ENCODE measurements at regions not wholly inside any gene's neighbourhood (a gene's known extent, or its start where the extent isn't known, plus 50 kb on each side); places are given as distances from the start of the nearest gene placed in this dataset.

DNA sequence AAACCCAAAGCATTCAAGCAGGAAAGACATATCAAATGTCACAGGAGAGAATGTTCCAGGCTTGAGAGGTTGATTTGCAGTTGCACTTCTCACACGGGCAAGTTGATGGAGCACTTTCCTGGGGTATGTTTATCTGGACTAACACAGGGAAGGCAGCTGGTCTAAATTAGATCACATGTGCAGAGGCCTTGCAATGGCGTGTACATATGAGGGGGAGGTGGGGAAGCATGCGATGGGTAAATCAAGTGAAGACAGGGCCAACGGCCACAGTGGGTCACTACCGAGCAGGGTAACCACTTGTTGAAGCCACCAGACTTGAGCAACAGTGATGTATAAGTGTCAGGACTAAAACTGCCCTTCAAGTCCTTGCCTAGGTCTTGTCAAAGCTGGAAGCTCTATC lies 156.6 kb upstream of the MAF start:
- Mint-ChIP-seq H3K27ac (no peak overlapping the region), H3K4me3 (no peak overlapping the region), H3K27me3 (no peaks in the 10 kb centered on the region), H3K9me3 (no peaks in the 10 kb centered on the region), H3K4me1 (no peaks in the 10 kb centered on the region), H3K36me3 (ENCODE audit: low read depth) (no peaks in the 10 kb centered on the region)
- TF ChIP-seq, protein P1, sequence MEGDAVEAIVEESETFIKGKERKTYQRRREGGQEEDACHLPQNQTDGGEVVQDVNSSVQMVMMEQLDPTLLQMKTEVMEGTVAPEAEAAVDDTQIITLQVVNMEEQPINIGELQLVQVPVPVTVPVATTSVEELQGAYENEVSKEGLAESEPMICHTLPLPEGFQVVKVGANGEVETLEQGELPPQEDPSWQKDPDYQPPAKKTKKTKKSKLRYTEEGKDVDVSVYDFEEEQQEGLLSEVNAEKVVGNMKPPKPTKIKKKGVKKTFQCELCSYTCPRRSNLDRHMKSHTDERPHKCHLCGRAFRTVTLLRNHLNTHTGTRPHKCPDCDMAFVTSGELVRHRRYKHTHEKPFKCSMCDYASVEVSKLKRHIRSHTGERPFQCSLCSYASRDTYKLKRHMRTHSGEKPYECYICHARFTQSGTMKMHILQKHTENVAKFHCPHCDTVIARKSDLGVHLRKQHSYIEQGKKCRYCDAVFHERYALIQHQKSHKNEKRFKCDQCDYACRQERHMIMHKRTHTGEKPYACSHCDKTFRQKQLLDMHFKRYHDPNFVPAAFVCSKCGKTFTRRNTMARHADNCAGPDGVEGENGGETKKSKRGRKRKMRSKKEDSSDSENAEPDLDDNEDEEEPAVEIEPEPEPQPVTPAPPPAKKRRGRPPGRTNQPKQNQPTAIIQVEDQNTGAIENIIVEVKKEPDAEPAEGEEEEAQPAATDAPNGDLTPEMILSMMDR (IDR thresholded peaks at IDR 0.05): no peak
- DNase-seq (no peak), ATAC-seq (ENCODE audit: low read depth) (no peak)
- ChIA-PET CTCF (no interaction called here), POLR2A (no interaction called here)
- intact Hi-C loops (cut with micrococcal nuclease): no loop called here

DNA sequence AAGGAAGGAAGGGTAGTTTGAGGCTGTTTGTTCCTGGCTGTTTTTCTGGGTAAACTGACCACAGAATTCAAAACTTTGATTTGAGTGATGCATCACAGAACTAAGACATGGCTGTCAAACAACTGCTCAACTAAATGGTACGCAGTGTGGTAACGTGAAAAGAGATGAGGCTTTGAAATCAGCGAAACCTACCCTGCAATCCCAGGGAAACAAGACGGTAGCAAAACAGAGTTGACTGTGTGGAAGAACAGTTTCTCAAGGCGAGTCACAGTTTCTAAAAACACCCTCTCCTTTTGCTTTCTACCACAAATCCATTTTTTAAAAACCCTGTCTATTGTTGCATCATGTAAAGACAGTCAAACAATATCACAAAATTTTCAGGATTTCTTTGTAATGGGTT lies 156.0 kb upstream of the MAF start:
- TF ChIP-seq, protein P1 (IDR thresholded peaks at IDR 0.05): no peak
- POLR2A ChIA-PET: no interaction called here
- ATAC-seq (ENCODE audit: low read depth) (no peak), DNase-seq (no peak)
- H3K36me3 Mint-ChIP-seq (ENCODE audit: low read depth): no peaks in the 10 kb centered on the region
- H3K4me1 Mint-ChIP-seq: no peaks in the 10 kb centered on the region
- CTCF ChIA-PET: no interaction called here
- intact Hi-C loops (cut with micrococcal nuclease): no loop called here
- H3K27ac Mint-ChIP-seq: no peak overlapping the region
- no peak overlapping the region for H3K4me3 Mint-ChIP-seq
- H3K27me3 Mint-ChIP-seq: peaks cover 4% of the 10 kb centered on the region
- no peaks in the 10 kb centered on the region for H3K9me3 Mint-ChIP-seq

DNA sequence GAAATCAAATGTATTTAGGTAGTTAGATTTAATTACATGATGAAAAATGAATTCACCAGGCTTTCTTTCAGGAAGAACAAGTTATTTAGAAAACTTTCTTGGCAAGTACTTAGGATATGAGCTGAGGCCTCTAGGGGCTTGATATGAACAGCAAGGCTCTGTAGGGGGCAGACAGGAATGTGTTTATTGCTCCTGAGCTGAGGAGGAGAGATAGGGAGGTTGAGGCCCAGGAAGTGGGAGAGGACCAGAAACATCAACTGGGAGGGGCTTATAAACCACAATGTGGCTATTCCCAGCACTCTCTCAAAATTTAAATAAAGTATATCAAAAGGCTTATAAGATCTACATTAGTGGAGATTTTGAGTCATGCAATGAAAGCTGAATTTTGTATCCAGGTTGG lies 154.0 kb upstream of the MAF start:
- POLR2A ChIA-PET: no interaction called here
- DNase-seq: no peak
- TF ChIP-seq, protein P1 (IDR thresholded peaks at IDR 0.05): no peak

DNA sequence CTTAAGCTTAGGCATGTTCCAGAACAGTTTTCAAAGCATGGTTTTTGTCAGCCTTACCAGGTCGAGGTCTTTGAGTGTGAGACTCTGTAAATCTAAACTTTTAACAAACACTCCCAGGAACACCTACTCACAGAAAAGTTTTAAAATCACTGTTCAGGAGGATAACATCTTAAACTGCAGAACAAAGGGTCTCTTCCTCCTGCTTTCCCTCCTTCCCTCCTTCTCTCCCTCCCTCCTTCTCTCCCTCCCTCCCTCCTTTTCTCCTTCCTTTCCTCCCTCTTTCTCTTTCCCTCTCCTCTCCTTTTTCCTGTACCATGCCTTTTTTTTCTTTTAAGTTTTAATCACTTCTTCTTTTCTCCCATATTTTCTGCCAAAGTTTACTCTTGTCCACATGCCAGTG lies 153.5 kb upstream of the MAF start:
- Mint-ChIP-seq H3K9me3 (peaks cover 5% of the 10 kb centered on the region), H3K4me3 (no peak overlapping the region), H3K4me1 (no peaks in the 10 kb centered on the region), H3K36me3 (ENCODE audit: low read depth) (no peaks in the 10 kb centered on the region), H3K27me3 (peaks cover 4% of the 10 kb centered on the region), H3K27ac (no peak overlapping the region)
- POLR2A ChIA-PET: no interaction called here
- no peak for ATAC-seq (ENCODE audit: low read depth)
- CTCF ChIA-PET: no interaction called here
- TF ChIP-seq, protein P1 (IDR thresholded peaks at IDR 0.05): no peak
- DNase-seq: no peak
- intact Hi-C loops (cut with micrococcal nuclease): no loop called here

More for the DNA sequence above, 154.0 kb upstream of the MAF start:
- no peaks in the 10 kb centered on the region for H3K4me1 Mint-ChIP-seq
- H3K27me3 Mint-ChIP-seq: peaks cover 4% of the 10 kb centered on the region
- CTCF ChIA-PET: no interaction called here
- intact Hi-C loops (cut with micrococcal nuclease): no loop called here
- H3K4me3 Mint-ChIP-seq: no peak overlapping the region
- no peak overlapping the region for H3K27ac Mint-ChIP-seq
- H3K36me3 Mint-ChIP-seq (ENCODE audit: low read depth): no peaks in the 10 kb centered on the region
- peaks cover 3% of the 10 kb centered on the region for H3K9me3 Mint-ChIP-seq
- no peak for ATAC-seq (ENCODE audit: low read depth)

DNA sequence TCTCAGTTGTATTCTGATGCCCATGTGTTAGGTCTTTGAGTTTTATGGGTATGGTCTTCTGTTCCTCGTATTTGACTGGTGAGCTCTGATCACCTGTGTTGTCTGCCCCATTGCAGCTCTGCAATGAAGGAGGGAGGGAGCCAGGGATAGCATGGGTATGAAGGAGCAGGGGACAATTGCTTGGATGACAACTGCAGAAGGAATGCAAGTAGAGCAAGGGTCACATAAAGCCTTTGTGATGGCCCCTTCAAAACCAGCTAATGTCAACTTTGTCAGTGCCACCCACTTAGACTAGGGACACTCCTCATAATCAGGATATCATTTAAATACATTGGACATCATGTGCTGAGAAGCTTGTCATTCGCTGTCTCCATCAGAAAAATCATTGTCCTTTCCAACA lies 152.7 kb upstream of the MAF start:
- Mint-ChIP-seq H3K4me3 (no peak overlapping the region), H3K9me3 (peaks cover 5% of the 10 kb centered on the region), H3K36me3 (ENCODE audit: low read depth) (no peaks in the 10 kb centered on the region), H3K27ac (no peak overlapping the region), H3K27me3 (peaks cover 6% of the 10 kb centered on the region), H3K4me1 (no peaks in the 10 kb centered on the region)
- TF ChIP-seq, protein P1 (IDR thresholded peaks at IDR 0.05): no peak
- DNase-seq (no peak), ATAC-seq (ENCODE audit: low read depth) (no peak)
- intact Hi-C loops (cut with micrococcal nuclease): no loop called here
- CTCF ChIA-PET: no interaction called here
- POLR2A ChIA-PET: no interaction called here
